Suprapubic skin (tissue), 4 donors: ENCODE measurements at regions not wholly inside any gene's neighbourhood (a gene's known extent, or its start where the extent isn't known, plus 50 kb on each side); places are given as distances from the start of the nearest gene placed in this dataset.

Experiments used
- DNase-seq, 2 donors: peaks; one replicate each; pipeline ENCODE4 v3.0.0-alpha.2; 2019; ENCODE audit warnings: low spot score in 2 of 2
- H3K27ac ChIP-seq: fragments of 200-600 bp; sonication (generic); one replicate; pipeline ENCODE4 v1.5.1; 2019
- H3K27me3 ChIP-seq: fragments of 200-600 bp; sonication (generic); one replicate; pipeline ENCODE4 v1.5.1; 2019
- H3K36me3 ChIP-seq: fragments of 200-600 bp; sonication (generic); one replicate; pipeline ENCODE4 v1.5.1; 2019
- H3K4me1 ChIP-seq: fragments of 200-600 bp; sonication (generic); one replicate; pipeline ENCODE4 v1.5.1; 2019
- H3K4me3 ChIP-seq: fragments of 200-600 bp; sonication (generic); one replicate; pipeline ENCODE4 v1.5.1; 2019; ENCODE audit warnings: mild to moderate bottlenecking
- H3K9me3 ChIP-seq: fragments of 200-600 bp; sonication (generic); one replicate; pipeline ENCODE4 v1.5.1; 2019
- EP300 ChIP-seq: sonication (generic); formaldehyde crosslinking; IDR thresholded peaks from one replicate; pipeline ENCODE4 v1.6.1; 2017; ENCODE audit warnings: antibody characterized with exemption
- POLR2A ChIP-seq, 2 donors: fragments of 450-650 bp; IDR thresholded peaks; one replicate each; pipeline ENCODE4 v1.6.1; 2017; ENCODE audit warnings: antibody characterized with exemption in 2 of 2, mild to moderate bottlenecking in 2 of 2, moderate library complexity in 2 of 2
- POLR2AphosphoS5 ChIP-seq, 3 donors: sonication (generic); formaldehyde crosslinking; IDR thresholded peaks; one replicate each; pipeline ENCODE4 v1.6.1; 2017; ENCODE audit warnings: antibody characterized with exemption in 3 of 3
- WGBS: methylation state at CpG from one replicate; pipeline ENCODE4 v1.1.5; 2018; 5-methylcytosine and 5-hydroxymethylcytosine counted together
- TF ChIP-seq, protein P1 (sequence below), 2 donors: fragments of 200-600 bp in 1 of 2; fragments of 450-650 bp in 1 of 2; sonication (generic) in 1 of 2; IDR thresholded peaks; one replicate each; pipeline ENCODE4 v1.5.1; 2016 to 2019; ENCODE audit warnings: antibody characterized with exemption in 2 of 2, mild to moderate bottlenecking in 1 of 2, moderate library complexity in 1 of 2

GRCh38 chr18:42475157-42475556 is 520.1 kb downstream of the PIK3C3 start:
- H3K36me3 ChIP-seq: no peaks in the 10 kb centered on the region
- H3K9me3 ChIP-seq: no peaks in the 10 kb centered on the region
- H3K27ac ChIP-seq: no peak overlapping the region
- no peaks in the 10 kb centered on the region for H3K27me3 ChIP-seq
- WGBS: 70% methylated on average over 1 of the region's 1 CpG
- DNase-seq: no peak
- no peak overlapping the region for H3K4me3 ChIP-seq
- H3K4me1 ChIP-seq: no peaks in the 10 kb centered on the region
- TF ChIP-seq POLR2AphosphoS5 (IDR thresholded peaks at IDR 0.05): no peak
- TF ChIP-seq, protein P1, sequence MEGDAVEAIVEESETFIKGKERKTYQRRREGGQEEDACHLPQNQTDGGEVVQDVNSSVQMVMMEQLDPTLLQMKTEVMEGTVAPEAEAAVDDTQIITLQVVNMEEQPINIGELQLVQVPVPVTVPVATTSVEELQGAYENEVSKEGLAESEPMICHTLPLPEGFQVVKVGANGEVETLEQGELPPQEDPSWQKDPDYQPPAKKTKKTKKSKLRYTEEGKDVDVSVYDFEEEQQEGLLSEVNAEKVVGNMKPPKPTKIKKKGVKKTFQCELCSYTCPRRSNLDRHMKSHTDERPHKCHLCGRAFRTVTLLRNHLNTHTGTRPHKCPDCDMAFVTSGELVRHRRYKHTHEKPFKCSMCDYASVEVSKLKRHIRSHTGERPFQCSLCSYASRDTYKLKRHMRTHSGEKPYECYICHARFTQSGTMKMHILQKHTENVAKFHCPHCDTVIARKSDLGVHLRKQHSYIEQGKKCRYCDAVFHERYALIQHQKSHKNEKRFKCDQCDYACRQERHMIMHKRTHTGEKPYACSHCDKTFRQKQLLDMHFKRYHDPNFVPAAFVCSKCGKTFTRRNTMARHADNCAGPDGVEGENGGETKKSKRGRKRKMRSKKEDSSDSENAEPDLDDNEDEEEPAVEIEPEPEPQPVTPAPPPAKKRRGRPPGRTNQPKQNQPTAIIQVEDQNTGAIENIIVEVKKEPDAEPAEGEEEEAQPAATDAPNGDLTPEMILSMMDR (IDR thresholded peaks at IDR 0.05): no peak
- no peak for TF ChIP-seq EP300
- no peak for TF ChIP-seq POLR2A (IDR thresholded peaks at IDR 0.05)

- H3K27me3 ChIP-seq: no peaks in the 10 kb centered on the region
- no peak for DNase-seq
- H3K4me1 ChIP-seq: no peaks in the 10 kb centered on the region
- no peak overlapping the region for H3K27ac ChIP-seq
- H3K4me3 ChIP-seq: no peak overlapping the region
- TF ChIP-seq EP300 (no peak), POLR2AphosphoS5 (IDR thresholded peaks at IDR 0.05) (no peak), POLR2A (IDR thresholded peaks at IDR 0.05) (no peak)
- TF ChIP-seq, protein P1 (IDR thresholded peaks at IDR 0.05): no peak
- H3K36me3 ChIP-seq: no peaks in the 10 kb centered on the region
- H3K9me3 ChIP-seq: no peaks in the 10 kb centered on the region
Observed at GRCh38 chr18:42477267-42477666, 522.2 kb downstream of the PIK3C3 start.

DNA sequence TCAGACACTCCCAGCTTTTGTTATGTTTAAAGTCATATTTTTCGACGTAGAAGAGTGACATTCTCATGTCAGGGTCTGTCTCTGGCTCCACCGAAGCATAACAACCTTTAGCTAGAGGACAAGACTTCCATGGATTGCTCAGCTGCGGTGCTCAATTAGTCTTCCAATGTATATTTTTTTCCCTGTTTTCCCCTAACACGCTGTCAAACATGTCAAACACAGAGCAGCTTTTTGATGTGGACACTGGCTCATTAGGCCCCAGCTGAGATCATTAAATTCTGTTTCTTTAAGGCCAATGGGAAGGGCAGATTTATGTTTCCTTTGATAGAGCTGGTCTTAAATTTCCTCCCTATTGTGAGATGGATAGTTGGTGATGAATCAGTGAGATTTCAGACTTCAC is 525.4 kb downstream of the PIK3C3 start:
- no peak for DNase-seq
- Histone ChIP-seq H3K9me3 (no peaks in the 10 kb centered on the region), H3K4me3 (no peak overlapping the region), H3K27ac (no peak overlapping the region), H3K36me3 (no peaks in the 10 kb centered on the region), H3K27me3 (no peaks in the 10 kb centered on the region), H3K4me1 (no peaks in the 10 kb centered on the region)
- TF ChIP-seq POLR2AphosphoS5 (IDR thresholded peaks at IDR 0.05) (no peak), EP300 (no peak), POLR2A (IDR thresholded peaks at IDR 0.05) (no peak)
- TF ChIP-seq, protein P1 (IDR thresholded peaks at IDR 0.05): no peak
- 65% methylated on average over 5 of the region's 5 CpGs for WGBS

DNA sequence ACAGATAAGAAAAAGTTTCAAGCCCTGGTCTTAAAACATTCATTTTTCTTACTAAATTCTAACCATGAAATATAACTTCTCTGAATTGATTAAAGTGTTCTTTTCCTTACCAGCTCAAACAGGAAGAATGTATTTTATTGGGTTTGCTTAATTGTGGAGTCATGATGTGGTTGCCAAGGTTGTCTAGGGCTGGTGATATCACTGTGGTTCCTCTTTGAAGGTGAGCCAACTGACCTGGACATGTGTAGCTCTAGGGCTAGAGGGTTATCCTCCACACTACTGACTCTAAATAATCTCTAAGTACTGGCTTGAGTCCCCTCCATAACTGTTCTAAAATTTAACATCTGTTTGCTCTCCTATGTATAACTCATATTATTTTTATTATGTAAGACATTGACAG is 529.6 kb downstream of the PIK3C3 start:
- H3K27me3 ChIP-seq: no peaks in the 10 kb centered on the region
- no peak overlapping the region for H3K4me3 ChIP-seq
- no peaks in the 10 kb centered on the region for H3K4me1 ChIP-seq
- H3K27ac ChIP-seq: no peak overlapping the region
- H3K36me3 ChIP-seq: no peaks in the 10 kb centered on the region
- H3K9me3 ChIP-seq: peaks cover 4% of the 10 kb centered on the region
- TF ChIP-seq POLR2A (IDR thresholded peaks at IDR 0.05) (no peak), EP300 (no peak), POLR2AphosphoS5 (IDR thresholded peaks at IDR 0.05) (no peak)
- TF ChIP-seq, protein P1 (IDR thresholded peaks at IDR 0.05): no peak
- DNase-seq: no peak

DNA sequence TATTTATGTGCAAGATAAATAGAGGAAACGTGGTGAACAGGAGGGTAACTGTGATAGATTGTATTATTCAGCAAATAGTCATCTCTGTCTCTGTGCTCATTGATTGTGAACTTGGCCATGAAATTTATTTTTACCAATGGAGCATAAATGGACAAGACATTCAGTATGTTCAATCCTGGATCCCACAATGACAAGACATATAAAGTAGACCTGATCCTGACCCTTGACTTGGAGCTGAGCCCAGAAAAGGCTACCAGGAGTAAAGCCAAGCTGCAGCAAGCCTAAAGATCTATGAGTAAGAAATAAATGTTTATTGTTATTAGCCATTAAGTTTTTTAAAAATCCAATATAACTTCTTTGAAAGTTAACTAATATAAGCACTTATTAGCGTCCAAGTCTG is 531.2 kb downstream of the PIK3C3 start:
- Histone ChIP-seq H3K36me3 (no peaks in the 10 kb centered on the region), H3K9me3 (peaks cover 4% of the 10 kb centered on the region), H3K4me1 (no peaks in the 10 kb centered on the region), H3K27me3 (no peaks in the 10 kb centered on the region), H3K27ac (no peak overlapping the region), H3K4me3 (no peak overlapping the region)
- DNase-seq: no peak
- WGBS: 67% methylated on average over 2 of the region's 2 CpGs
- TF ChIP-seq EP300: no peak
- no peak for TF ChIP-seq POLR2A (IDR thresholded peaks at IDR 0.05)
- TF ChIP-seq, protein P1 (IDR thresholded peaks at IDR 0.05): no peak
- no peak for TF ChIP-seq POLR2AphosphoS5 (IDR thresholded peaks at IDR 0.05)
